ENCODE measurements at regions not wholly inside any gene's neighbourhood (a gene's known extent, or its start where the extent isn't known, plus 50 kb on each side); places are given as distances from the start of the nearest gene placed in this dataset.

DNA sequence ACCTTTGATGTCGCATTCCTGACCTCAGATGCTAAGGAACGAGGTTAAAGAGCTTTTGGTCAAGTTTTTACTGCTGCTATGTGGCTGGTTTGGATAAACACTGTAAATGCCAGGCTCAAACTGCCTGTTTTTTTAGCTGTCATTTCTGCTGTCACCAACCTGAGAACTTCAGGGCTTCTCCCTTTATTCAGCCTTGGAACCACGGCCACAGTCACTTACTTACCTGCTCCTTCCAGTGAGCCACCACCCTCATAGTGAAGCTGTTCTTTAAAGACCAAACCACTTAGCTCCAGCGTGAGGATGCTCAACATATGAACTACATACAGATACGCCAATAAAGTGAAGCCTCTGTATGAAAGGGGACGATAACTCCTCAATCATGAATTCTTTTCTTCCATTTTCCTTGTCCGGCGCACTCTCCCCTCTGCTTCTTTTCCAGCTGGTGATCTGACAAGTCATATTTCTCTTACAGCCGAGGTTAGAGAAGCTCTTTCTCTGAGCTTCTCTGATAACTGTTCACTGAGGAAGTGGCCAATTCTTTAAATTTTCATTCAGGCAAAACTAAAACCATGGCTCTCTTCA lies 152.8 kb upstream of the ANK2 start:
- DNase-seq: no peak

DNA sequence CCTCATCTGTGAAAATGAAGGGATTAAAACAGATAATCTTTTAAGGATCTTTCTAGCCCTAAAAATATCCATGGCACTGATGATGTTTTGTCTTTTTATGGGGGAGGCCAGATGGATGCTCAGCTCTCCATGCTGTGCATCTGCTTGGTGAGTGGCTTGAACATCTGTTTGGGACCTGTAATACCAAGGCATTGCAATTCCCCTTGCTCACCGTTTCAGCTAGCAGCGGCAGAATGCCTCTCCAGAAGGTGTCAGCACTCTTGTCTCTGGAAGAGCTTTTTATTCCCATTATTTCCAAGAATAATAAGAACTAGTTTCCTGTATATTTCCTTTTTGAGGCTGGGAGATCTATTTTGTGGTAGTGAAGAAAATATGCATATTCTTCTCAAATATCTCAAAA lies 151.9 kb upstream of the ANK2 start:
- no peak for DNase-seq

DNA sequence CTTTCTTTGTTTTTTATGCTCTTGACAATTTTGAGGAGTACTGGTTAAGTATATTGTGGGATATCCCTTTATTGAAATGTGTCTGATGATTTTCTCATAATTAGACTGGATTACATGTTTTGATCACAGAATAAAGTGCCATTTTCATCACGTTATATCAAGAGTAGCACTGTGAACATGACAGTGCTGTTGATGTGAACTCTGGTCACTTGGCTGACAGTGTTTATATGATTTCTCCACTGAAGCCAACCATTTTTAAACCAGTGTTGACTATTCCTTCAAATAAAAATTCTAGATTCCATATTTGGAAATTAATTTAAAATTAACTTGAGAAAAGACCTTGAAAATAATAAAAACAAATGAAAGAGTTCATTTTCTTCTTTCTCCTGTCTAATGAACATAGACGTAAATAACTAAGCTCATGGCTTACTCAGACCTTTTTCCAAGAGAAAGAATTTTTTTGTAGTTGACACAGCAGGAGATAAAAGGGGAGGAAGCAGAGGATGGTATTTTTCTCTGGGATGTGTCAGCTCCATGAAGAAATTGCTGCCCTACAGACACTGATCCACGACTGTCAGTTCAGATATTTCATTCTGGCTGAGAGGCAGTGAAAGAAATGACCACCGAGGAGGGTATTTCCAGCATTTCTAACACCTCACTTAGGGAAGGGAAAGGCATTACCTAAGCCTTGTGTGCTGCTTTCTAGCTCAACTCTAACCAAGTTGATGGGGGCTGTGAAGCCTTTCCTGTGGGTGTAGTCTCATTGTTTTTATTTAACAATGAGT lies 150.9 kb upstream of the ANK2 start:
- DNase-seq: no peak

GRCh38 chr4:112900416-112900815 lies 149.0 kb upstream of the ANK2 start:
- DNase-seq: no peak

GRCh38 chr4:112901962-112902411 lies 147.5 kb upstream of the ANK2 start:
- no peak for DNase-seq

DNA sequence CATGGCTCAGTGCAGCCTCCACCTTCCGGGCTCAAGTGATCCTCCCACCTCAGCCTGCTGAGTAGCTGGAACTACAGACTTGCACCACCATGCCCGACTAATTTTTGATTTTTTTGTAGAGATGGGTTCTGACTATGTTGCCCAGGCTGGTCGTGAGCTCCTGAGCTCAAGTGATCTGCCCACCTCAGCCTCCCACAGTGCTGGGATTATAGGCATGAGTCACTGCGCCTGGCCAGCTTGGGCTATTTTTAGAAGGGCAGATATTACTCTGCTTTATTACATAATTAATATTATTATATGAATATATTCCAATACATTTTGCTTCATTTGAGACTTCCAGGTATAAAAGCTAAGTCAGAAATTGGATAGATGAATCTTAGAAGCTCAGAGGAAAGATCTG lies 143.7 kb upstream of the ANK2 start:
- DNase-seq: no peak

- DNase-seq: no peak
Measured at GRCh38 chr4:112908511-112908910, 140.9 kb upstream of the ANK2 start.

DNA sequence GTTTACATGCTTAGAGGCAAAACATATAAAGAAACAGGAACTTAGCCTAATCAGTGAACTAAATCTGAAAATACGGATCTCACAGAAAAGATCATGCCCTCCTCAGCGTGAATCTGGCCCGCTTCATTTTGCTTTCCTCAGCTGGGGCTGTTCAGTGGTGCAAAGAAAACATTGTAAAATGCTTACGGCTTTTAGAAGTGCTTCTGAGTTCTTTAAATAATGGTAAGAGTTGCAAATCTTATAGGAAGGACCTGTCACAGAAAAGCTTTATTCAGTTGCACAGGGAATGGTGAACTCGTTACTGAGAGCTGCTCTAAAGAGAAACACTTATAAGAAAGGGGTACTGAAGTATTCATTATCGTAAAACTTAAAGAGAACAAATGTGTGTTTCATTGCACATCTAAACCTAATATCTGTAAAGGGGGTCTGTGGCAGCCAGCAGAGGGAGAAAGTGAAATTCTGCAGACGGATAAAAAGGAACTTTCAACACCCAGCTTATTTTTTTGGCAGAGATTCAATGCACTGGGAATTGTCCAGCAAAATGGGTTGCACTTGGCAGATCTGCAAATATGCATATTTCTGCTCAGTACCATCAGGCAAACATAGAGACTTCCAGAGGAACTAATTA lies 139.2 kb upstream of the ANK2 start:
- no peak for DNase-seq

DNA sequence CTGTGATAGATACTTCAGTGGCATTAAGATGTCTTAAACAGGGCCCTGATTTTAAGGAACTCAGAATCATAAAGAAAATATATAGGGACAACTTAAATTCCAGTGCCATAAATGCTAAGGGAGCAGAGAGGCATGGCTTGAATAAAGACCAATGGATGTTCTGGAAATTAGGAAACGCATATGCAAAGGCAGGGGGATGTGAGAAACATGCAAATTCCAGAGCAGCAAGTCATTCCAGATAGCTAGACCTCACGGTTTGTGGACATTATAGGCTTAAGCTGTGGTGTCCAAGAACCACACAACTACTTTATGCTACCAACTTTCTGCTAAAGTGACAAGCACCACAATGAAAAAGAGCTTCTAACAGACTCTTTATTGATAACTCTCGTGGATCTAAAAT lies 132.6 kb upstream of the ANK2 start:
- no peak for DNase-seq

GRCh38 chr4:112923516-112923915 lies 125.9 kb upstream of the ANK2 start:
- DNase-seq: peak; percentile 36

- no peak for DNase-seq
Measured at GRCh38 chr4:112926819-112927218, 122.6 kb upstream of the ANK2 start.

GRCh38 chr4:112927544-112927943 lies 121.9 kb upstream of the ANK2 start:
- DNase-seq: no peak

- no peak for DNase-seq
Measured at GRCh38 chr4:112931001-112931400, 118.5 kb upstream of the ANK2 start.

DNA sequence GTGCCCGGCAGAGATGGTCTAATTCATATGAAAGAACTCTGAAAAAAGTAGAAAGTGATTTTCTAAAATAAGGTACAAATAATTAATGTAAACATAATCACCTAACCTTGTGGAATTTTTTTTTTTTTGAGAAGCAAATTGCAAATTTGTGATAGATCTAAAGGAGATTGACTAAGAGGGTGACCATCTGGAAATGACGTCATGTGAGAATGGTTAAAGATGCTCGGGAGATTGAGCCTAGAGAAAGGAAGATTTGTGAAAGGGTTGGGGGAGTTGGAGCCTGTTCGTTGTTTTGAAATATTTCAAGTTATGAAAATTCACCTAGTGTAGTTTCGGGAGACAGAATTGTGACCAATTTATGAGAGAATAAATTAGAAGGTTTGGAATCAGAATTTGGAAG lies 115.7 kb upstream of the ANK2 start:
- DNase-seq: no peak

DNA sequence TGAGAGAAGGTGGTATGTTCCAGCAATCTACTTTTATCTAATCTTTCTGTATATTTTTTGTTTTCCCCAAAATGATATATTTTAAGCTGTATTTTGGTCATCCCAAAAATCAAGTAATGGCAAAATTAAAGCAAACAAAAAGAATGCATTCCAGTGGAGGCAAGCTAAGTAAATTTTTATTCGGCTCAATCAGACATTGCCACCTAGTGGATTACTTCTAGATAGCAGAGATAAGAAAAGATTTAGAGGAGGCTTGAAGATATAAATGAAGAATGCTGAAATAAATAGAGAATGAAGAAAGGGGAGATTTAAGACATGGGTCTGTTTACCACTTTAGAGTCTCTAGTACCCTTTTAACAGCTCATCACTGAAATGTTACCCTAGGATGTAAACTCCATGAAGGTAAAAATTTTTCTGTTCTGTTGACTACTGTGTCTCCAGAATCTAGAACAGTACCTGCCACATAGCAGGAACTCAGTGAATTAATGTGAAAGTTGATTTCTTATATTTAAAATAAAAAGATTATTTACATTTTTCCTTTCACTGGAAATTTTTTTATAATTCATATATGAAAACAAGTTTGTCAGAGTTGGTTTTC lies 110.9 kb upstream of the ANK2 start:
- peak; percentile 46 for DNase-seq

- DNase-seq: no peak
Measured at GRCh38 chr4:112939901-112940300, 109.6 kb upstream of the ANK2 start.

DNA sequence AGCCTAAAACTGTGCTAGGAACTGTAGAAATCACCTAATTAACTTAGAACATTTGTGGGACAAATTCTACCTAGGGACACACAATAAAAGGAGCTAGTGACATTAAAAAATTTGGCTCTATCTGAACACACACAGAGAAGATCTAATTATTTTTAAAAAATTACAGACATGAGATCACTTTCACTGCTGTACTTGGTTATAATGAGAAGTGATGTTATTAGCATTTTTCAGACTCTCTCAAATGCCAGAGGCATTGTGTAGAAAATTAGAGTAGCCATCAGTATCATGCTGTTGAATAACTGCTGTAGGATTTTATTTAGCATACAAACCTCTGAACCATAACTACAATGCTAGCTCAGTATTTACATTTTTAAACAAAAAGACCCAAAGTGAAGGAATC lies 109.1 kb upstream of the ANK2 start:
- no peak for DNase-seq

GRCh38 chr4:112942077-112942476 lies 107.4 kb upstream of the ANK2 start:
- DNase-seq: no peak

DNA sequence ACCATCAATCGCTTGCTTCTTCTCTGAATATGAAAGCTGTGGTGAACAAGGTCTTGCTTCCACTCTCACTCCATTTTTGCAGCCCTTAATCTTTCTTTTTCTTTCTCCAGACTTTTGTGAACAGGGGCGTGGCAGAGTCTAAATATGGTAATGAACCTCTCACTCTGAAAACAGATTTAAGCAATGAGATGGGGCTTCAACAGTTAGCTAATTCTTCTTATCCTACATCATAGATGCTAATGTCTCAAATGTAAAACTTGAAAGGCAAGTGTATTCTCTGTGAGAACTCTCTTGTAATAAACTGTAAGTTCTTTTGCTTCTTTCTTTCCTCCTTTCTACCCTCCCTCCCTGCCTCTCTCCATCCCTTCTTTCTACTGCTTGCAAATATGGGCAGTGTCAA lies 106.5 kb upstream of the ANK2 start:
- DNase-seq: no peak

DNA sequence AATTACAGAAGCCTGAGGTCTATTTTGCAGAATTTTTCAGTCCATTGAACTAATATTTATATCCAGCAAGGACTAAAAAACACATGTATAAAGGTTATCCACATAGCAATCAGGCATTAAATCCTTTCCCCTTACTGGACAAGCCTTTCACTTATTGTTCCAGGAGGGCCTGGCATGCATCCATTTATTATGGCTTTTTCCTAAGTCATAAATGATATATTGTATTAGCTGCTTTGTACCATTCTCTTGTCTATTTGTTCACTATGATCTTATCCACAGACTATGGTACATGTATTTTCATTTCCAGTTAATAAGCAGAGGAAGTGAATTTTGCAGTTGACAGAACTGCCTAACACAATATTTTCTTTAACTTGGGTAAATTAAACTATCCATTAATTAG lies 105.4 kb upstream of the ANK2 start:
- DNase-seq: no peak

GRCh38 chr4:112946127-112946526 lies 103.3 kb upstream of the ANK2 start:
- DNase-seq: no peak

GRCh38 chr4:112947616-112948015 lies 101.8 kb upstream of the ANK2 start:
- DNase-seq: no peak
